GM12872 (cell line): ENCODE measurements at regions not wholly inside any gene's neighbourhood (a gene's known extent, or its start where the extent isn't known, plus 50 kb on each side); places are given as distances from the start of the nearest gene placed in this dataset.

Source experiments
- TF ChIP-seq, protein P1 (sequence below): IDR thresholded peaks from 3 replicates; pipeline ENCODE4 v1.5.1; 2011; ENCODE audit warnings: low read depth, mild to moderate bottlenecking, low read length, moderate library complexity; ENCODE audit not compliant: insufficient read depth

DNA sequence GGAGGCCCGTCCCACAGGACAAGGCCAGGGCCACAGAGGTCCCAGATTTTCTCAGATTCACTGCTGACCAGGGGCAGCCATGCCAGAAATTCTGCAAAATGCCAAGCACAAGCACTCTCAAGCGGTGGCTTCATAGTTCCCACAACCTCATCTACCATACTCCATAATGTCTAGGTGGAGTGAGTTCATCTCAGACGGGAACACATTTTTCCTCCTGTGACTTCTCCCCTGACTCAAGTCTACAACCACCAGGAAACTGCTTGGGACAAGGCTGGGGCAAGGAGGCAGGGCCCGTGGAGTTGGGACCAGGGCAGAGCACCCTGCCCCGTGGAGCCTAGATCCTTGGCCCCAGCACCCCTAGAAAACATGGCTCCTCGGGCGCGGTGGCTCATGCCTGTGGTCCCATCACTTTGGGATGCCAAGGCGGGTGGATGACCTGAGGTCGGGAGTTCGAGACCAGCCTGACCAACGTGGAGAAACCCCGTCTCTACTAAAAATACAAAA, 150.7 kb upstream of the HAAO start:
- TF ChIP-seq, protein P1, sequence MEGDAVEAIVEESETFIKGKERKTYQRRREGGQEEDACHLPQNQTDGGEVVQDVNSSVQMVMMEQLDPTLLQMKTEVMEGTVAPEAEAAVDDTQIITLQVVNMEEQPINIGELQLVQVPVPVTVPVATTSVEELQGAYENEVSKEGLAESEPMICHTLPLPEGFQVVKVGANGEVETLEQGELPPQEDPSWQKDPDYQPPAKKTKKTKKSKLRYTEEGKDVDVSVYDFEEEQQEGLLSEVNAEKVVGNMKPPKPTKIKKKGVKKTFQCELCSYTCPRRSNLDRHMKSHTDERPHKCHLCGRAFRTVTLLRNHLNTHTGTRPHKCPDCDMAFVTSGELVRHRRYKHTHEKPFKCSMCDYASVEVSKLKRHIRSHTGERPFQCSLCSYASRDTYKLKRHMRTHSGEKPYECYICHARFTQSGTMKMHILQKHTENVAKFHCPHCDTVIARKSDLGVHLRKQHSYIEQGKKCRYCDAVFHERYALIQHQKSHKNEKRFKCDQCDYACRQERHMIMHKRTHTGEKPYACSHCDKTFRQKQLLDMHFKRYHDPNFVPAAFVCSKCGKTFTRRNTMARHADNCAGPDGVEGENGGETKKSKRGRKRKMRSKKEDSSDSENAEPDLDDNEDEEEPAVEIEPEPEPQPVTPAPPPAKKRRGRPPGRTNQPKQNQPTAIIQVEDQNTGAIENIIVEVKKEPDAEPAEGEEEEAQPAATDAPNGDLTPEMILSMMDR: no peak

DNA sequence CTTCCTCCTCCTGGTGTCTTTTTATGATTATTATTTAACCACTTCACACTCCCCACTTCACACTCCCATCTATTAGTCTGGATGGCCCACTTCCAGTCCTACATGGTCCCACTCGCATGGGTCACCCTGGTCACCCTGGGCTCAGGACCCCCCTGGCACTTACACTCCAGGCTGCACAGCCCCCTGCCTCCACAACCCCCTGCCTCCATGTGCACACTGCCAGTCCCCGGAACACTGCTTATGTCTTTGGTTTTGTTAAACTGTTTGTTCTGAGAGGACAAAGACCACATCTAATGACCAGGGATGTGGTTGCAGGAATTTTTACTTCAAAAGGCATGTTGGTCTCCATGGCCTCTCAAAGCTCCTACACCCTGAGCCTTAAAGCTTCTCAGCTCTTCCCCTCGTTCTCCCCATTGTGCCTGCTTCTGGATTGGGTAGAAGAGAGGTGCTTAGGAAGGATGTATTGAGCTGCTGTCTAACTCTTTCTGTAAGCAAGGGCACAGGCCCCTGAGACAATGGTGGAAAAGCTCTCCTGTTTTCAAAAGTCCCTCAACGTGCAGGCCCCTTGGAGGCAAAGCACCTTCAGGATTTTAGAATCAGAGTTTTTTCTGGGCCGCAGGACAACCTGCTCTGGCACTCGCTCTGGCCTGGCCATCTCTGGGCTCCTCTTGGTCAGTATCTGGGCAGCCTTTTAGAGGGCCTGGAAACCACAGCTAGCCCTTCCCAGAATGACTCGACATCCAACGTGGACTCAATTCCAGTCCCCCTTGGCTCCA, 150.0 kb upstream of the HAAO start:
- TF ChIP-seq, protein P1: no peak

DNA sequence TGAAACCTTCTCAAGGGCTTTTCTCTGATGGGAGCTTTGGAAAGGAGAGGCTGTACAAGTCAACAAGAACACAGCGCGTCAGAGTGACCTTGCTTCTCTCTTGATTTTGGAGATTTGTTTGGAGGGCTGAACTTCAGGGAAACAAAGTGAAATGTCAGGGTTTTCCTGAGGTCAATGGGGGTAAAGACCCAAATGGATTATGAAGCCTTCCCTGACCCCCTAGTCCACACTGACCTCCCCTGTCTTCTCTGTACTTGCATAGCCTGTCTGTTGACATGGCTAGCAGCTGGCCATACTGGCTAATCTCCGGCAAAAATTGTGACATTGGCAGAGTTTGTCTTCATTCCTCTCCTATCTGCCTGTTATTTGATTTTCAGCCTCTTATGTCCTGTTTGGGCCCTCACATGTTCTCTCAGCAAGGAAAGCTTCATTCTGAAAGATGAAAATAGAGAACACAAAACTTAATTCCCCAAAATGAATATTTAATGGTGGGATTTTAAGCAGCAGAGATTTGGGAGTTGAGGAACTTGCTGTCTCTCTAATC, 149.3 kb upstream of the HAAO start:
- TF ChIP-seq, protein P1: no peak

DNA sequence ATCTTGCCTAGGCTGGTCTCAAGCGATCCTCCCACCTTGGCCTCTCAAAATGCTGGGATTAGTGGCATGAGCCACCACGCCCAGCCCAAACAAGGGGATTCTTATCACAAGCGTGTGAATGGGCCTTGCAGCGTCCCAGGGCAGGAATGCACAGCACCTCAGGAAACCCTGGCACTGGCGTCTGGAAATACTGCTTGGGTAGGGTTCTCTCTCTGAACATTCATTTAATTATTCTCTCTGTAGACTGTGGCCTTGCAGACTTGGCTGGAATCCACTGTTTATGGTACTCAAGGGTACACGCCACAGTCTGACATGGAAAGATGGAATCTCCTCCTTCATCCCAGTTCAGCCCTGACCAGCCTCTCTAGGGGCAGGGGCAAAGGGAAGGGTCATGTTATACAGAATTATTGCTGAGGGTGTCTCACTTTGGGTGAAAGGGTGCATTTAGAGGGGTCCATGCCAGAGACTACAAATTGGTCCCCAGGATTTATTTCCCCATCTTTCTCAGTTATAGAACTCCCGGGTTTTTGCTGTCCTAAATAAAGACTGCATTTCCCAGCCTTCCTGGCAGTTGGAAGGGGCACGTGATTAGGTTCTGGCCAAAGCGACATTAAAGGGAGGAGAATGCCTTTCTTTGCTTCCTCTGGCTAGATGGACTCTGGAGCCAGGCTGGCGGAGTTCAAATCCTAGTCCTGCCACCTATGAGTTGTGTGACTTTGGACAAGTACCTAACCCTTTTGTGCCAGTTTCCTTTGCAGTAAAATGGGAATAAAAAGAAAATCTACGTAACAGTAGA, 147.2 kb upstream of the HAAO start:
- TF ChIP-seq, protein P1: no peak

DNA sequence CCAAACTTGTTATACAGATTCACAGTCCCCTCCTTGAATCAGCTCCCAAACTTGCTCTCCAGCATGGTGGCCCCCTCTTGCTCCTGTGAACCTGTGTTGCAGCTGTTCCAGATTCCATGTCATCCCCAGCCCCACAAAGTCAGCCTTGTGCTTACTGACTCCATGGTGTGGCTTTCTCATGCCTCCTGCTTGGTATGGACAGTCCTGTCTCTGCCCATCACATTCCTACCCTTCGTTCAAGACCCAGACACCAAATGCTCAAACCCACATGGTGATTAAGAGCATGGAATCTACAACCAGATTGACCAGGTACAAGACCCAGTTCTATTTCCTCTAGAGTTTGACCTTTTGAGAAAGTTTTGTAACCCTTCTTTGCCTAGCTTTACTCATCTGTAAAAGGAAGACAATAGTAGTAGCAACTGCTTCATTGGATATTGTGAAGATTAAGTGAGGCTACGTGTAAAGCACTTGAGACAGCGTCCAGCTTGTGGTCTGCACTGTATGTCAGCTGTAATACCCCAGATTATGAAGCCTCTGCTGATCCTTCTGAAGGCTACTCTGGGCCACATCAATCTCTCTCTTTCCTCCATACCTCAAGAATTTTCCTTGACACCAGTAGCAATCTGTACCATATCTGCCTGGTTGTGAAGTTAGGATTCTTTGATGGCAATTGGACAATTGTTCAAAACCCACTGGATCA, 146.4 kb upstream of the HAAO start:
- TF ChIP-seq, protein P1: no peak

DNA sequence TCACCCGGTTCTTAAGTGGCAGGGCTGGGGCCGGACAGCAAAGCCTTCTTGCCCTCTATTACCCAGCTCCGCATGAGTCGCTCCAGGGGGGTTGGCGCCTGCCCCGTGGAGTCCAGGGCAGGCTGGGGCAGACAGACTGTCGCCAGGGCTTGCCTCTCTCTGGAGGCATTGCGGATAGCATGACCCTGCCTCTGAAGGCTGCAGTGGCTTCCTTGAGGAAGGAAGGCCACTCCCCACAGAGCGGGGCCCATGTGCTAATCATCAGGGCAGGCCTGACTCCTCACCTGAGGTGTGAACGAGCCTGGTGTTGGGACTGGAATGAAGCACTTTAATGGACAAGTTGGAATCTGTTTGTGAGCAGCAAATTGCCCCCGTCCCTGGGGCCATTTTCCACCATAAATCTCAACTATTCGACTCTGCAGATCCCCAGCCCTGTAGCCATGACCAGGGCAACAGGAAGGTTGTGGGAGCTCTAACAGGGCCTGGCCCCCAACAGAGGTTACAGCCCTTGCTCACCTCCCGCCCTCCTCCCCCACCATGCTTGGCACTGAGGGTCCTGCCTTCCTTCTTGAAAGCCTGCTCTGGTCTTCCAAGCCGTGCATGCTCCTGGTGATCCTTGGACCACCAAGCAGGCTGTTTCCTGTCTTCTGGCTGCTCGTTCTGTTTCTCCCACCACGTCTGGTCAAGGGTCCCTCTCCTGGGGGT, 144.9 kb upstream of the HAAO start:
- TF ChIP-seq, protein P1: no peak
